Thymus (tissue), 11 donors: ENCODE measurements at regions not wholly inside any gene's neighbourhood (a gene's known extent, or its start where the extent isn't known, plus 50 kb on each side); places are given as distances from the start of the nearest gene placed in this dataset.

Source experiments
- DNase-seq, 9 donors: peaks; one replicate each; pipeline ENCODE4 v3.0.0-alpha.2; 2013; ENCODE audit warnings: low spot score in 9 of 9, low read depth in 6 of 9, missing footprints in 1 of 9
- H3K27ac ChIP-seq, 2 donors: one replicate each; pipeline ENCODE4 v1.5.1; 2013; ENCODE audit warnings: control low read depth in 1 of 2, low read depth in 1 of 2, low read length in 1 of 2, mild to moderate bottlenecking in 1 of 2, moderate library complexity in 1 of 2
- H3K27me3 ChIP-seq, 2 donors: one replicate each; pipeline ENCODE4 v1.5.1; 2013; ENCODE audit warnings: low read length in 1 of 2; ENCODE audit not compliant: control insufficient read depth in 2 of 2, insufficient read depth in 1 of 2
- H3K36me3 ChIP-seq, 2 donors: one replicate each; pipeline ENCODE4 v1.5.1; 2013; ENCODE audit warnings: low read length in 1 of 2, mild to moderate bottlenecking in 1 of 2, moderate library complexity in 1 of 2; ENCODE audit not compliant: control insufficient read depth in 2 of 2, insufficient read depth in 2 of 2
- H3K4me1 ChIP-seq, 2 donors: one replicate each; pipeline ENCODE4 v1.5.1; 2013; ENCODE audit warnings: low read length in 2 of 2; ENCODE audit not compliant: control insufficient read depth in 2 of 2, insufficient read depth in 2 of 2
- H3K4me3 ChIP-seq, 2 donors: one replicate each; pipeline ENCODE4 v1.5.1; 2013; ENCODE audit warnings: low read length in 2 of 2, control low read depth in 1 of 2, mild to moderate bottlenecking in 1 of 2
- H3K9me3 ChIP-seq, 2 donors: one replicate each; pipeline ENCODE4 v1.5.1; 2013; ENCODE audit warnings: low read length in 1 of 2, mild to moderate bottlenecking in 1 of 2; ENCODE audit not compliant: control insufficient read depth in 2 of 2, insufficient read depth in 1 of 2
- WGBS: extraction: QIAGEN DNeasy Blood & Tissue Kit; methylation state at CpG from one replicate; pipeline ENCODE4 v1.1.7; 2013; 5-methylcytosine and 5-hydroxymethylcytosine counted together
- donor health status: healthy.

DNA sequence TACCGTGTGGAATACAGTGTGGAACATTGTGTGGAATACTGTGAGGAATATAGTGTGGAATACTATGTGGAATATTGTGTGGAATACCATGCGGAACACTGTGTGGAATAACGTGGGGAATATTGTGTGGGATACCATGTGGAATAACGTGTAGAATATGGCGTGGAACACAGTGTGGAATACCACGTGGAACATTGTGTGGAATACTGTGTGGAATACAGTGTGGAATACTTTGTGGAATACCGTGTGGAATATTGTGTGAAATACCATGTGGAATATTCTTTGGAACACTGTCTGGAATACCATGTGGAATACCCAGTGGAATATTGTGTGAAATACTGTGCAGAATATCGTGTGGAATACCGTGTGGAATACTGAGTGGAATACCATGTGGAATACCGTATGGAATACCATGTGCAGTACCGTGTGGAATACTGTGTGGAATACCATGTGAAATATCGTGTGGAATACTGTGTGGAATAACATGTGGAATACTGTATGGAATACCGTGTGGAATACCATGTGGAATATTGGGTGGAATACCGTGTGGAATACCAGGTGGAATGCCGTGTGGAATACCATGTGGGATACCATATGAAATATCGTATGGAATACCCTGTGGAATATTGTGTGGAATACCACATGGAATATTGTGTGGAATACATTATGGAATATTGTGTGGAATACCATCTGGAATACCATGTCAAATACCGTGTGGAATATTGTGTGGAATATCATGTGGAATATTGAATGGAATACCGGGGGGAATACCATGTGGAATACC is 133.1 kb upstream of the CHST15 start:
- Histone ChIP-seq H3K4me3 (no peak overlapping the region), H3K9me3 (no peaks in the 10 kb centered on the region), H3K36me3 (no peaks in the 10 kb centered on the region), H3K4me1 (peaks cover 0 to 2% of the 10 kb centered on the region in 2 donors), H3K27ac (no peak overlapping the region), H3K27me3 (peaks cover 0 to 12% of the 10 kb centered on the region in 2 donors)
- 92% methylated on average over 18 of the region's 18 CpGs for WGBS
- peak in 7 of 9 donors; percentile 17 to 73 (median 43) for DNase-seq

DNA sequence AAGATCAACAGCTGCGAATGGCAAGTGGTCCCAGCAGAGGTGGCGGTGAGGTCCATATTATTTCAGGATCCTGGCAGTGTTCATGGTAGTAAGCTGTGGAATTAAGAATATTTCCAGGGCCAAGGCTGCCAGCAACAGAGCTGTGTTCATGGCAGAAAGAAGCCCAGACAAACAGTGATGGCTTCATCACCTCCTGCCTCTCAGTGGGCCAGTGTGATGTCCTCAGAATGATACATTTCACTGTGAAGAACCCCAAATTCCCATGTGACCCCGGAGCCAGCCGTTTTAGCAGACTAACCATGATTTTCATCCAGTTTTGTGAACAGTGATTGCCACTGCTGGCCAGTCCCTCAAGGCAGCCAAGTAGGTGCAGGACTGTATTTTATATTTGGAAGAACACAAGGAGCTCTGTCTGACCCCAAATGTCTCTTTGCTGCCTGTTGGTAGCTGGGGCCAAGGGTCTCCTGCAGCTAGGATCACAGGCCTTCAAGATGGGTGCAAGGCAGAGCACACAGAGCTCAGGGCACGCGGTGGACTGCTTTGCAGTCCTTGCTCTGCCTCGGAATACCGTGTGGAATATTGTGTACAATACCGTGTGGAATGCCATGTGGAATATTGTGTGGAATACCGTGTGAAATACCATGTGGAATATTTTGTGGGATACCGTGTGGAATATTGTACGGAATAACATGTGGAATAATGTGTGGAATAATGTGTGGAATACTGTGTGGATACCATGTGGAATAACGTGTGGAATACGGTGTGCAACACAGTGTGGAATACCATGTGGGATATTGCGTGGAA is 132.3 kb upstream of the CHST15 start:
- DNase-seq = peak in 6 of 9 donors; percentile 33 to 85 (median 63)
- WGBS = 95% methylated on average over 15 of the region's 15 CpGs
- Histone ChIP-seq H3K4me3 (no peak overlapping the region), H3K4me1 (peaks cover 0 to 7% of the 10 kb centered on the region in 2 donors), H3K36me3 (no peaks in the 10 kb centered on the region), H3K27ac (no peak overlapping the region), H3K9me3 (no peaks in the 10 kb centered on the region), H3K27me3 (peaks cover 0 to 12% of the 10 kb centered on the region in 2 donors)

DNA sequence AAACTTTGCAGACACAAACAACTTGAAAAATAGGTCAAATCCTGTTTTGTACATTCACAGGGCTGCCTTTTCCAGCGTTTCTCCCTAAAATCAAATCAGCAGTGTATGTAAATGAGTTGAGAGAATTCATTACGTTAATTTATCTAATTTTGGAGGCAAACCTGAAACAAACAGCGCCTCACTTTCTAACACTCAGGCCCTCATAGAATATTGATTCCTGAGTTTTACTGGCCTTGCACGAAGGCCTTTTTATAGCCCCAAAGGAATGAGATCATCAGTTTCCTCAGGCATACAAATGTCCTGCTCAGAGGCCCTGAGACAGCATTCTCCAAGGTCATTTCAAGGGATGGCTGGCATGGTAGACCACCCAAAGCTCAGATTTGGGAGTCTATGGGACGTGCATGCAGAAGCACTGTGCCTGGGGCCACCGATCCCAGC is 131.7 kb upstream of the CHST15 start:
- 97% methylated on average over 6 of the region's 6 CpGs for WGBS
- Histone ChIP-seq H3K4me1 (peaks cover 0 to 9% of the 10 kb centered on the region in 2 donors), H3K36me3 (no peaks in the 10 kb centered on the region), H3K27me3 (peaks cover 0 to 12% of the 10 kb centered on the region in 2 donors), H3K27ac (no peak overlapping the region), H3K9me3 (no peaks in the 10 kb centered on the region), H3K4me3 (no peak overlapping the region)
- peak in 1 of 9 donors; percentile 4 for DNase-seq

DNA sequence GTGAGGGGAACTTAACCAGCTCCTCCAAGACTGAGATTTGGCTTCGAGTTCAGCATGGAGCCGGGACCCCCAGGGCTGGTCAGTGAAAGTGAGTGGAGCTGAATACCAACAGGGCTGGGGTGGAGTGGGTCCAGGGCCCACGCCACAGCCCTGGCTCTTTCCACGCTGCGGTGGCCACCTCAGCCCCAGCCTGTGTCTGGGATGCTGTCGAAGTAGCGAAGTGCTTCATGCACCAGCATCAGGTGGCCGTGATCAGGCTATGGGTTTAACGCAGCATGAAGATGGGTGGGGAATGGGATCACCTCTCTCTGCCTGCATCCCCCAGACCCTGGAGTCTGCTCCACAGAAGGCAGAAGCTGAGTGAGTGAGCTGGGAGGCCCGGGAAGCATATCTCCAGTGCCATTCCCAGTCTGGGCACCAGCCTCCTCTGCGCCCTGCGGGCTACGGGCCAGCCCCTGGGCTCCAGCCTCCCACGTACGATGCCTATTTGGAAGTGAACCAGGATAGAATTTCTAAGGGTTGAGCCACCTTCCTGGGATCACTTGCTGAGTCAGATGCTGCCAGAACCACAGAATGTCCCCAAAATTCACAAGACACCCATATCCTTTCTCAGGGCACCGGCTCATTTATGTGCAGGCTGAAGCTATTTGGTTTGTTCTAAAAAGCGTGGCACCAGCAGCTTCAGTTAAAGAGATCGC is 131.1 kb upstream of the CHST15 start:
- Histone ChIP-seq H3K27ac (no peak overlapping the region), H3K27me3 (peaks cover 0 to 12% of the 10 kb centered on the region in 2 donors), H3K9me3 (no peaks in the 10 kb centered on the region), H3K4me3 (no peak overlapping the region), H3K4me1 (peaks cover 0 to 9% of the 10 kb centered on the region in 2 donors), H3K36me3 (no peaks in the 10 kb centered on the region)
- whole genome bisulfite sequencing = 97% methylated on average over 18 of the region's 18 CpGs
- peak in 1 of 9 donors; percentile 32 for DNase-seq

DNA sequence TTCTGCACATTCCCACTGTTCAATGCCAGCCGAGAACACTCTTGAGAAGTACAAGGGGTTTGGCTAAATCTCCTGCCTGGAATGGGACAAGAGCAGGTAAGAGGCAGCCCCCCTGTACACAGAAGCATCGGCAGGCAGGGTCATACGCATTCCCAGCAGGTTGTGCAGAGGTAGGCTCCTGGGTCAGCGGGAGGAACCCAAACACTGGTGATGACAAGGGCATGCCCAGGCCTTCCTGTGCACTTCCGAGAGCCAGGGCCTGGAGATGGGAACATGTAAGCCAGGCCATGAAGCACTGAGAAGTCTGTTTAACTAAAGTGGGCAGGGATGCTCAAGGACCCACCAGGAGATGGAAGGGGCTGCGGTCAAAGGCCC is 130.3 kb upstream of the CHST15 start:
- Histone ChIP-seq H3K36me3 (no peaks in the 10 kb centered on the region), H3K27ac (no peak overlapping the region), H3K4me1 (peaks cover 0 to 9% of the 10 kb centered on the region in 2 donors), H3K9me3 (no peaks in the 10 kb centered on the region), H3K27me3 (peaks cover 0 to 12% of the 10 kb centered on the region in 2 donors), H3K4me3 (no peak overlapping the region)
- no peak for DNase-seq
- 98% methylated on average over 6 of the region's 6 CpGs for WGBS

DNA sequence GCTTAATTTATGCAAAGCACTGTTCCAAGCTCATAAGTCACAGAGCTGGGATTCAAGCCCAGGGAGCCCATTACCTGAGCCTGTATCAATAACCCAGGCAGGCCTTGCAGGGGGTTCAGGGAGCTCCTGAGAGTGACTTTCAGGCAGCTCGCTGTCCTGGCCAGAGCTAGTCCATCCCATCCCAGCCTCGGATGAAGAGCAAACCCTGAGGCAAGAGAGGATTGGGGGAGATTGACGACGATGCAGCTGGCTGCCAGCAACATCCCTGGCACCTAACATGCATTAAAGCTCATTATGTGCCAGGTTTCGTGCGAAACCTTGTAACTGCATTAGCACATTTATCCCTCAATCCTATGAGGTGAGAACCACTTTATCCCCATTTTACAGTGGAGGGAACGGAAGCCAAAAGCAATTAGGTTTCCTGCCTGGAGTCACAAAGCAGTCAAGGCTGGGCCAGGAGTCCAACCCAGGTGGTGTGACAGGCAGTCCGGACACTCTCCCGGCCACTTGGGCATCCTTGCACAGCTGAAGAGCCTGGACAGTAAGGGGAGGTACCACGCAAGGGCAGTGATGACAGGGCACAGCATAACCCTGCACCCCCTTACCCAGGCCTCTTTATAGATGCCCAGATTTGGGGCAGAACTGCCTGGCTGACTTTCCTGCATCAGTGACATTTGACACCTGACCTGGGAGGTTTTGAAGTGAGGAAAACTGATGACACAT is 129.8 kb upstream of the CHST15 start:
- Histone ChIP-seq H3K4me1 (peaks cover 0 to 9% of the 10 kb centered on the region in 2 donors), H3K27me3 (peaks cover 0 to 12% of the 10 kb centered on the region in 2 donors), H3K9me3 (no peaks in the 10 kb centered on the region), H3K36me3 (no peaks in the 10 kb centered on the region), H3K4me3 (no peak overlapping the region), H3K27ac (no peak overlapping the region)
- 81% methylated on average over 10 of the region's 10 CpGs for WGBS
- DNase-seq = no peak

DNA sequence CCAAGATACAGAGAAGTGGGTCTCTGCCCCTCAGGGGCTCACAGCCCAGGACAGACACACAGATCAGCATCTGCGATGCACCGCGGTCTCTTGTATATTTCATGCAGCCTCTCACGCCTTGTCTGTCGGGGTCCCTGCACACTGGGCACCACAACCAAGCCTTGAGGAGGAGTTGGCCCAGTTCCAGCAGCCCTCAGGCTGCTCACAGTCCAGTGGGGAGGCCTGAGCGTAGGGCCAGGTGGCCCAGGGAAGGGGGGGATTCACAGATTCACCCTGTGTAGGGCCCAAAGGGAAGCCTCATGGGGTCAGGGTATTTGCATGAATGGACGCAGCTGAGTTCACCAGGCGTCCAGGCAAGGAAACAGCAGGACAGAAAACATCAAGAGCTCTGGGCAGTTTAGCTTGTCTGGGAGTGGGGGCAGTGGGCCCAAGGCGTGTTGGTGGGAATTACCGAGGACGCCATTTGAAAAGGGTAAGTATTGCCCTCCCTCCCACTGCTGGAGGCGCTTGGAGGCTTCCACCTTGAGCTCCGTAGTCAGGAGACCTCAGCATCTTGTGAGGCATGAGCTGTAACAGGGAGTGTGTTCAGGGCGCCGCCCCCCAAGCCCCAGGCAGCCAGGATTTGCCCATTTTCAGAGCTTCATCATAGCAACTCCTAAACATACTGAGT is 129.1 kb upstream of the CHST15 start:
- Histone ChIP-seq H3K27me3 (peaks cover 0 to 12% of the 10 kb centered on the region in 2 donors), H3K4me1 (peaks cover 0 to 9% of the 10 kb centered on the region in 2 donors), H3K4me3 (no peak overlapping the region), H3K27ac (no peak overlapping the region), H3K9me3 (no peaks in the 10 kb centered on the region), H3K36me3 (no peaks in the 10 kb centered on the region)
- WGBS = 89% methylated on average over 15 of the region's 15 CpGs
- no peak for DNase-seq
